Heart right ventricle (tissue), 16 donors: ENCODE measurements at regions not wholly inside any gene's neighbourhood (a gene's known extent, or its start where the extent isn't known, plus 50 kb on each side); places are given as distances from the start of the nearest gene placed in this dataset.

Experiments
- ATAC-seq, 8 donors: fragments of 200-7000 bp; cut with Tn5 transposase; one replicate each; pipeline ENCODE4 v1.9.1; 2020; ENCODE audit warnings: mild to moderate bottlenecking in 8 of 8, moderate library complexity in 8 of 8, moderate number of reproducible peaks in 1 of 8
- DNase-seq, 2 donors: peaks; one replicate each; pipeline ENCODE4 v3.0.0-alpha.2; 2020
- H3K27ac ChIP-seq, 10 donors: fragments of 200-600 bp; sonication (generic) in 2 of 10; one replicate each; pipeline versions ENCODE4 v1.5.0 to v1.8.0; 2020 to 2022; ENCODE audit warnings: mild to moderate bottlenecking in 3 of 10
- H3K27me3 ChIP-seq, 7 donors: fragments of 200-600 bp; one replicate each; pipeline ENCODE4 v1.8.0; 2021 to 2022; ENCODE audit warnings: mild to moderate bottlenecking in 2 of 7
- H3K36me3 ChIP-seq, 9 donors: fragments of 200-600 bp; sonication (generic) in 1 of 9; one replicate each; pipeline versions ENCODE4 v1.5.0 to v1.8.0; 2020 to 2022; ENCODE audit warnings: mild to moderate bottlenecking in 2 of 9
- H3K4me1 ChIP-seq, 9 donors: fragments of 200-600 bp; sonication (generic) in 1 of 9; one replicate each; pipeline versions ENCODE4 v1.5.0 to v1.8.0; 2020 to 2022; ENCODE audit warnings: mild to moderate bottlenecking in 4 of 9
- H3K4me3 ChIP-seq, 10 donors: fragments of 200-600 bp; sonication (generic) in 2 of 10; one replicate each; pipeline versions ENCODE4 v1.5.0 to v1.8.0; 2020 to 2022; ENCODE audit warnings: mild to moderate bottlenecking in 7 of 10, moderate library complexity in 2 of 10
- H3K9me3 ChIP-seq, 11 donors: fragments of 200-600 bp in 10 of 11; sonication (generic) in 2 of 11; one replicate each; pipeline versions ENCODE4 v1.5.0 to v1.8.0; 2013 to 2022; ENCODE audit warnings: mild to moderate bottlenecking in 2 of 11, control low read depth in 1 of 11, moderate library complexity in 1 of 11
- CTCF ChIP-seq, 9 donors: fragments of 200-600 bp; sonication (generic) in 2 of 9; IDR thresholded peaks; one replicate each; pipeline versions ENCODE4 v1.5.0 to v1.8.0; 2021 to 2022; ENCODE audit warnings: antibody characterized with exemption in 9 of 9, mild to moderate bottlenecking in 5 of 9, moderate library complexity in 1 of 9
- WGBS, 2 donors: extraction: QIAGEN DNeasy Blood & Tissue Kit; methylation state at CpG; one replicate each; pipeline ENCODE4 v1.1.7; 2013; ENCODE audit warnings: inconsistent platforms in 1 of 2; 5-methylcytosine and 5-hydroxymethylcytosine counted together
- intact Hi-C, 10 donors: fragments of 100-400 bp; cut with DNase I; formaldehyde crosslinking; loops; one replicate each; pipeline versions ENCODE4 v1.11.1 to v1.14.2; 2022
- donor health status: Arrhythmogenic right ventricular cardiomyopathy.
- donor health status: ischemic (EF 13 %, LVEDD 7.1; RV severe dilation, severe dysfunction).
- donor health status: healthy with polysubstance abuse.
- donor health status: DM: no; HTN: yes; CAD: no.
- donor health status: DM: no; HTN: no; CAD: no.
- donor health status: ischemic (EF 25% LVEDD 6.9; RV normal size, moderate dysfunction).
- donor health status: ischemic (EF 25% LVEDD 5.7; RV mildly dilated, moderate dysfunction).
- donor health status: healthy.
- donor health status: DM: yes; HTN: yes; CAD: no.
- donor health status: Ischemic cardiomyopathy.
- donor health status: ischemic (EF 35%, LVEDD 5.7; RV mildly dilated, moderate dysfunction).
- donor health status: nonischemic (EF 11% LVEDD 7.7; RV severe dilation, severe dysfunction).
- donor health status: DM: yes; HTN: yes; CAD: no.
- donor health status: PGD.
- donor health status: ischemic (EF 29% LVEDD 5.4; RV normal size, mild dysfunction).
- donor health status: nonischemic (EF 23%, LVEDD 6.1; RV moderate dilation, normal function).

GRCh38 chr22:22082229-22082835 is 99.7 kb upstream of the TOP3B start:
- Histone ChIP-seq H3K36me3 (no peaks in the 10 kb centered on the region), H3K27me3 (peaks cover 0 to 45% (median 21%) of the 10 kb centered on the region in 7 donors)
- 95 to 96% methylated on average over 1 of the region's 1 CpG for WGBS, 2 donors

GRCh38 chr22:22080270-22080669 is 97.7 kb upstream of the TOP3B start:
- WGBS, 2 donors, result 43 to 50% methylated on average over 2 of the region's 2 CpGs
- no peak for ATAC-seq
- Histone ChIP-seq H3K36me3 (no peaks in the 10 kb centered on the region), H3K4me3 (no peak overlapping the region), H3K4me1 (no peaks in the 10 kb centered on the region), H3K27ac (no peak overlapping the region), H3K27me3 (peaks cover 0 to 46% (median 27%) of the 10 kb centered on the region in 7 donors), H3K9me3 (no peaks in the 10 kb centered on the region)
- no peak for DNase-seq
- intact Hi-C loops, result no loop called here
- no peak for TF ChIP-seq CTCF (IDR thresholded peaks at IDR 0.05)

More at GRCh38 chr22:22082229-22082835, 99.7 kb upstream of the TOP3B start:
- ATAC-seq (no peak), DNase-seq (no peak)
- H3K9me3 ChIP-seq, result no peaks in the 10 kb centered on the region
- no peak overlapping the region for H3K4me3 ChIP-seq
- intact Hi-C loops, result no loop called here
- peaks cover 0 to 10% (median 0%) of the 10 kb centered on the region in 9 donors for H3K4me1 ChIP-seq
- no peak overlapping the region for H3K27ac ChIP-seq
- no peak for TF ChIP-seq CTCF (IDR thresholded peaks at IDR 0.05)

- peaks cover 0 to 46% (median 33%) of the 10 kb centered on the region in 7 donors for H3K27me3 ChIP-seq
- DNase-seq, result no peak
- no peak for ATAC-seq
These were observed 97.0 kb upstream of the TOP3B start for GRCh38 chr22:22079404-22080148.

GRCh38 chr22:22078329-22078728 is 95.7 kb upstream of the TOP3B start:
- no peak for DNase-seq

More at GRCh38 chr22:22079404-22080148, 97.0 kb upstream of the TOP3B start:
- H3K36me3 ChIP-seq, result no peaks in the 10 kb centered on the region
- H3K4me3 ChIP-seq, result no peak overlapping the region
- intact Hi-C loops, result no loop called here
- no peak for TF ChIP-seq CTCF (IDR thresholded peaks at IDR 0.05)
- no peaks in the 10 kb centered on the region for H3K9me3 ChIP-seq
- no peaks in the 10 kb centered on the region for H3K4me1 ChIP-seq
- H3K27ac ChIP-seq, result no peak overlapping the region
- WGBS, 2 donors, result 62 to 73% methylated on average over 6 of the region's 6 CpGs

More at GRCh38 chr22:22078329-22078728, 95.7 kb upstream of the TOP3B start:
- intact Hi-C loops, result no loop called here
- WGBS, 2 donors, result 0 to 33% methylated on average over 1 of the region's 1 CpG
- no peak for ATAC-seq
- Histone ChIP-seq H3K27me3 (peaks cover 0 to 49% (median 36%) of the 10 kb centered on the region in 7 donors), H3K36me3 (no peaks in the 10 kb centered on the region), H3K4me1 (no peaks in the 10 kb centered on the region), H3K9me3 (no peaks in the 10 kb centered on the region), H3K27ac (no peak overlapping the region), H3K4me3 (no peak overlapping the region)
- TF ChIP-seq CTCF (IDR thresholded peaks at IDR 0.05), result no peak
